Stimulated activated CD8-positive, alpha-beta memory T cell treated with anti-CD3 and anti-CD28 coated beads, Interleukin-12 subunit alpha, Interleukin-12 subunit beta, amount 100 ng/mL, for 24 hours (primary cell): ENCODE measurements at regions not wholly inside any gene's neighbourhood (a gene's known extent, or its start where the extent isn't known, plus 50 kb on each side); places are given as distances from the start of the nearest gene placed in this dataset.

Source experiments
- DNase-seq: peaks from one replicate; pipeline ENCODE4 v3.0.0-alpha.2; 2020; ENCODE audit errors: extremely low read depth

- DNase-seq = no peak
These were observed 507.8 kb downstream of the FBXO15 start for GRCh38 chr18:73639788-73640187.

GRCh38 chr18:73638709-73639108 lies 508.9 kb downstream of the FBXO15 start:
- DNase-seq = no peak

GRCh38 chr18:73636355-73636754 lies 511.3 kb downstream of the FBXO15 start:
- DNase-seq = no peak

DNA sequence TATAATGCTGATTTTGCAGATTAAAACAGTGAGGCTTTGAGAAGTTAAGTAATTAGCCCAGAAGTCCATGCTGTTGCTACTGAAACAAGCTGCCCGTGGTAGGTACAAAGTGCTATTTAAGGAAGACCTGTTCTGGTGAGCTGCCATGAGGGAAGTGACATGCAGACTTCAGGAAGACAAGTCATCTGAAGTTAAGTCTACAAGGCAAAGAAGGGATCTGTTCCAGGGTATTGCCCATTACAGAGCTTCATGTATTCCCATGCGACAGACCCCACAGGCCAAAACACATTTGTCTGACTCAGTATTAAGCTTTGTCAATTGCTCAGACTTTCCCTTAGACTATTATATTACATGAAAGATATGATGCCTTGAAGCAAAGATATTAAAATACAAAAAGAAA lies 520.8 kb downstream of the FBXO15 start:
- DNase-seq = no peak

DNA sequence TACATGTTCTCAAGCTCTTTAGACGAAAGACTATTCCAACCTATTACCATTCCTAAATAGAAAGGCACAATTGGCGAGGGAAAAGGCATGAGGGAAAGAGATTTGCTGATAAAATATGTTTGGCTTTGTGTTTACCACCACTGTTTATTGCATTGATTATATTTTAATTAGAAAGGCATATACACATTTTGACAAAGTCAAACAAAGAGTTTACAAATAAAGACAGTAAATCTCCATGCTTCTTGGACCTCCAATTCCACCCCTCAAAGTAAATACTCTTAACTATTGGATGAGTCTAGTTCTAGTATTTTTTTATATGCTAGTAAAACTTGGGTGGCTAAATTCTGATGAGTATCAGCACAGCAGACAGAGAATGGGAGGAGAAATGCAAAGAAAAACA lies 521.4 kb downstream of the FBXO15 start:
- no peak for DNase-seq

- DNase-seq = no peak
These were observed 526.5 kb downstream of the FBXO15 start for GRCh38 chr18:73621091-73621490.

- DNase-seq = no peak
These were observed 529.7 kb downstream of the FBXO15 start for GRCh38 chr18:73617981-73618380.

DNA sequence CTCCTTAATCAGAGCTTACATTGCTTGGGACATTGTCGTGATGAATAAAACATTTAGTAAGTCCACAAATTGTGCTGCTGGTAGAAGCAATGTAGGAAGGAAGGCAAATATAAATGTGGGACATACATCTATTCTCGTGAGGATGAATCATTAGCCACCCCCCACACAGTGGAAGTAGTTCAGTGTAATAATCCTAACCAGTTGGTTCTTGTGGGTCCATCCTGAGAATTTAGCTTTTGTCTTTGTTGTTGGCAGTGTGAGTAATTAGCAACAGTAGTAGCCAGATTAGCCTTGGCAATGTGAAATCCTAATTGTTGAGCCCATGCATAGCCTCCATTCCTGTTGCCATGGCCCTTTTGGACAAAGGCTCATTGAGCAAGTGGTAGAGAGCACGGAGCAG lies 532.1 kb downstream of the FBXO15 start:
- no peak for DNase-seq

- no peak for DNase-seq
These were observed 532.8 kb downstream of the FBXO15 start for GRCh38 chr18:73614812-73615211.

DNA sequence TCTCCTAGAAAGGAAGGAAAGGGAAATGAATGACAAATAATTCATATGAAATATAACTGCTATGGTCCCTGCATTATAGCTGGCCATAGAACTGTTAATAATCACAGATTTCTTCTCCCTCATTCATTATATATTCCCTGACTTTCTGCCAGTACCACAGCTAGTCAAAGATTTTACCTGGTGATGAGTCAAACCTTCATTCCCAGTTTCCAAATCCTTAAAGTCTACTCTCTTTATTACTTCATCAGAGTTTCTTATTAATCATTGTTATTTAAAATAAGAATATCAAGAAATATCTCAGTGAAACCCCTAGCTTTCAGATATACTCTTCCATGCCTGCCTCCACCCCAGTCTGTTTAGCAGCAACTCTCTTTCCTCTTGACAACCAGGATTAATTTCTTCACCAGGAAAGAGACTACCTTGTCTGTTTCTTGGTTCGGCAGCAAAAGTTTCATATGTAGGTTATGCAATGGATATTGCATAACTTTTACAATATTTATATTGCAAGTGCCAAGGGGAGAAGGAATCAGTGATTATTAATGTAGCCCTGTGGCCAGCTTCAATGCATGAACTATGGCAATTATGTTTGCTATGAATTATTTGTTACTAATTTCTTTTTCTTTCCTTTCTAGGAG lies 533.8 kb downstream of the FBXO15 start:
- no peak for DNase-seq

DNA sequence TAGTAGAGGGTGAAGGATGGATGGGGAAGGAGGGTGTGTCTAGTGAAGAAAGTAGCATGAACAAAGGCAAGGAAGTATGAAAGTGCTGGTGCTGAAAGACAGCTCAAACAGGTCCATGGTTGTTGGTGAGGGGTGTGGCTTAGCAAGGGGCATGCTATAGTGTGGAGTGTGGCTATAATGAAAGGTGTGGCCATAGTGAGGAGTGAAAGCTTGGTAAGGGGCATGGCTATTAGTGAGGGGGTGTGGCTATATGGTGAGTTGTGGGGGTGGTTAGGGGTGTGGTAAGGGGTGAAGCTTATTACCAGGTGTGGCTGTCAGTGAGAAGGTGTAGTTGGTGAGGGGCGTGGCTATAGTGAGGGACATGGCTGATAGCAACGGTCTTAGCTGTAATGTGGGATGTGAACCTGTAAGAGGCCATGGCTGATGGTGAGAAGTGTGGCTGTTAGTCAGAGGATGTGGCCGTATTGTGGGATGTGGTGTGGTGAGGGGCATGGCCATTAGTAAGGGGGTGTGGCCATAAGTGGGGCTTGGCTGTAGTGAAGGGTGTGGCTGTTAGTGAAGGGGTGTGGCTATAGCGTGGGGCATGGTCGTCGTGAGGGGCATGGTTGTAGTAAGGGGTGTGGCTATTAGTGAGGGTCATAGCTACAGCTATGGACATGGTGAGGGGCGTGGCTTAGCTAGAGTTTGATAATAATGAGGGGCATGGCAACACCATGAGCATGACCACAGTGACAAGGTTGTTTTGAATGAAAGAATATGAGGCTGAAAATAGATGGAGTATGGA lies 549.6 kb downstream of the FBXO15 start:
- no peak for DNase-seq

- DNase-seq = no peak
These were observed 552.9 kb downstream of the FBXO15 start for GRCh38 chr18:73594749-73595148.

DNA sequence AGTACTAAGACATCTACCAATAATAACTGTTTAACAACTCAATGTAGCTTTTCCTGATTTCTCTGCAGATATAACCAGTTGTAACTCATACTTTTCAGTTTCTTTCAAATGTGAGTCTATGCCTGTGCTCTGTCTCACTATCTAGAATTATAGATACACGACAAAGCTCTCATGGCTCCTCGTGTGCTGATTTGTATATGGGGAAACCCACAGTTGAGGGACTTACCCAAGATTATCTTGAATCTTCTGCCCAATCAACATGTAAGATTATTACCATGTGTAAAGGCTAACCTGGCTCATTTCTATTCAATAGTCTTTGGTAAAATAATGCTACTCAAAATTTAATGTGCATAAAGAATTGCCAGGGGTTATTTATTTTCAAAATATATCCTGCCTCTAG lies 554.4 kb downstream of the FBXO15 start:
- no peak for DNase-seq

DNA sequence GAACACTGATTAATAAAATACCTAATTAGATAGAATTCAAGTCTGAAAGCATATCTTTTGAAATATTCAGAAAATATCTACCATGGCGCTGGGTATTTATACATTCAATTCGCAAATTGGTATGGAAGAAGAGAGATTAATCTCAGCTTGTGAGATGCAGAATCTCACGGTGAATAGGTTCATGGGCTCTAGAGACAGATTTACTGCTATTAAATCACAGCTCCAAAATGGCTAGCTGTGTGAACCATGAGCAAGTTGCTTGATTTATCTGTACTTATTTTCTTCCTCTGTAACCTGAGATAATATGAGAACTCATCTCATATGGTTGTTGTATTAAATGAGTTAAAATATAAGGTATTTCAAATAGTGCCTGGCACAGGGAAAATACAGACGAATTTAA lies 556.7 kb downstream of the FBXO15 start:
- DNase-seq = no peak

GRCh38 chr18:73579698-73580097 lies 567.9 kb downstream of the FBXO15 start:
- no peak for DNase-seq

DNA sequence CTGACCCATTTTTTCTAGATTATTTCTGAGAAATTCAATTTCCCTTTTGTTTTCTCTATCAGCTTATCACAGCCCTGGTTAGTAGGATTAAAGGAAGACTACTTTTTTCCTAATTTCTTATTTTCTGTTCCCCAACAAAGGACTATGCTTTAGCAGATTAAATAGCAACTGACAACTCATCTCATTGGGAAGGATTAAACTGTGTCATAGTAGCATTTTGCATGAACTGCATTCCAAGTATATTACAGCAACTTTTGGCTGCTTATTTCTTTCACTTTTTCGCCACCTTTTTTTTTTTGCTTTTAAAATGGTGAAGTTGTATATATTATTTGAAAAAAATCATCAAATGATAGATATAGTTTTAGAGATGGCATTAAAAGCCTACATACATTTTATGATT lies 570.3 kb downstream of the FBXO15 start:
- DNase-seq = no peak

GRCh38 chr18:73563901-73564472 lies 583.6 kb downstream of the FBXO15 start:
- no peak for DNase-seq

DNA sequence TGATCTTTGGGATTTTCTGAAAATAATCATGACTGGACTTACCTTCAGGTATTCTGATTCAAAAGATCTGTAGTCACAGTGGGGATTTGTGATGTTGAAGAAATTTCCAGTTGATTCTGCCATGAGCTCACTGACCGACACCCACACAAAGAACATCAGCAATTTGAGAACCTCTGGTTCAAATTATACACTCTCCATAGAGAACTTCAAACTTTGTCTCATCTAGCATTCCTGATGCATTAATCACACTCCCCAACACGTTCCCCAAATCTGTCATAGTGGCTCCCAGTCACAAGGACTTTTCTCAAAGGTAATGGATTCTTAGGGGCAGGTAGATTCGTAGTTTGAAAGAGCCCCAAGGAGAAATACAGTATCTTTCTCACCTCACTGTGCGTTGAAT lies 584.3 kb downstream of the FBXO15 start:
- DNase-seq = no peak

DNA sequence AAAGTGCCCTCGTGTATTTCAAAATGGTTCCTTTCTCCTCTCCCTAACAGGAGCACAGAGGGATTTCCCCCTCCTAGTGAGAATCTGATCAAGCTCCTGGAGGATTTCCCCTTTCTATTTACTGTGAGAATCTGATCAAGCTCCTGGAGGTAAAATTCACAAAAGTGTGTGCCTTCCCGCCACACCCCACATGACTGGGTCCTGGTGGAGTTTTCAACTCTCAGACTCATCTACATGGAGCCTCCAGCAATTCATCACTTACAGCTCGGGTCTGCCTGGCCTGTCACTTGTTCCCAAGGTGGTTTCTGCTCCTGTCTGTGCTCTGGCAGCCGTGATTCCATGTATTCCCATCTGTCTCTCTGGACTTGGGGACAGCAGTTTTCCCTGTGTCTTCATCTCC lies 590.7 kb downstream of the FBXO15 start:
- no peak for DNase-seq

DNA sequence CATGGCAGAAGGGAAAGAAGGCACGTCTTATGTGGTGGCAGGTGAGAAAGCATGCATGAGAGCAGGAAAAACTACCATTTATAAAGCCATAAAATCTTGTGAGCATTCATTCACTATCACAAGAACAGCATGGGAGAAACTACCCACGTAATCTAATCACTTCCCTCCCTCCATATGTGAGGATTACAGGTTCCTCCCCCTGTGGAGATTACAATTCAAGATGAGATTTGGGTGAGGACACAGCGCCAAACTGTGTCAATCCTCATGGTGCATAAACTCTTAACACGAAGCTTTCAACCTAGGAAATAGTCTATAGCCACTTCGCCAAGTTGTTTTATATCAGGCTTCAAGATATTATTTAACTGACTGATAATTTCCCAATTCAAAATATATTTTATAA lies 595.5 kb downstream of the FBXO15 start:
- no peak for DNase-seq

DNA sequence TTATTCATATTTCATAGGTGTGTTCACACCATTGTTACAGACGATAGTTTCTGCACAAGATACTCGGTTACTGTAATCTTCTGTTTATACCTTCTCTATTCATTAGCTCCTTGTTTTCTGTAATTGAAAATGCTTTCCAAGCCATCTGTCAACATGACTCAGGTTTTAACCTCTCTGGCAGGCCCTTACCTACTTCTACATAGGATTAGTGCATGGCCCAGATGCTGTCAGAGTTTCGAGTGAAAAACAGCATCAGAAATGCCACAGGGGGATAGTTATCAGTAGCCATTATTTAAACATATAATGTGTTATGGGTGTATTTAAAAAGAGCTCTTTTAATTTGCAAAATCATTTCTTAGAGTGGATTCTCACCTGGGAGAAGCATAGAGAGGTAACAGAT lies 596.4 kb downstream of the FBXO15 start:
- no peak for DNase-seq

GRCh38 chr18:73549236-73549635 lies 598.4 kb downstream of the FBXO15 start:
- DNase-seq = no peak

DNA sequence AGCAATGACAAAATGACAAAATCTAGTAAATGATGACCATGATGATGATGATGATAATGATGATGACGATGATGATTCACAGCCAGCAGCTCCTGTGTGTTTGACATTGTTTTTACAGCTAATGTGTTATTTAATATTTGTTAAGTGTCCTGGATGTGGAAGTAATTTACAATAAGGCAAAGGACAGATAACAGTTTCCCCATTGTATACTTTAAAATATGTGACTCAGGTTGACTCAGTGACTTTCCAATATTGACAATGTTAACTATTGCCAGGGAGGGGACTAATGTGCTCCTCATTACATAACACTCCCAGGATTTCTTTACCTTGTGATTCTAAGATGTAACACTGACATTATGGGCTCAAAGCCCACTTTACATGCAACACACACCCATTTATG lies 602.2 kb downstream of the FBXO15 start:
- DNase-seq = no peak
